A673 (cell line): ENCODE measurements at regions not wholly inside any gene's neighbourhood (a gene's known extent, or its start where the extent isn't known, plus 50 kb on each side); places are given as distances from the start of the nearest gene placed in this dataset.

Experiments used
- BruUV-seq: library from RNA; stranded (reverse); fragments of 400-500 nt; replicated peaks from 2 replicates; lab custom pipeline; 2021; lab: Mats Ljungman, UMichigan
- CTCF ChIA-PET: fragments of 300-600 bp; sonication (Branson Sonifier 250); formaldehyde crosslinking; loops from one replicate; lab custom pipeline; 2022; ENCODE audit warnings: antibody characterized with exemption; lab: Charles Lee
- POLR2A ChIA-PET: fragments of 300-600 bp; sonication (Branson Sonifier 250); formaldehyde crosslinking; loops from one replicate; lab custom pipeline; 2022; ENCODE audit warnings: antibody characterized with exemption; ENCODE audit not compliant: low non-redundant PET; lab: Charles Lee
- DNase-seq: peaks from one replicate; pipeline ENCODE4 v3.0.0-alpha.2; 2015; ENCODE audit warnings: low spot score
- H3K27ac ChIP-seq: fragments of 200-600 bp; sonication (generic); 2 replicates; pipeline ENCODE4 v1.5.1; 2016; ENCODE audit warnings: mixed run types, low read depth, mild to moderate bottlenecking, mixed read lengths, antibody characterized with exemption, low read length; ENCODE audit not compliant: poor library complexity, severe bottlenecking
- H3K27me3 ChIP-seq: fragments of 200-600 bp; sonication (generic); replicated peaks from 2 replicates; pipeline ENCODE4 v1.6.1; 2017; ENCODE audit warnings: mixed run types, low read depth, mild to moderate bottlenecking, mixed read lengths, antibody characterized with exemption, low read length; ENCODE audit not compliant: insufficient read depth, poor library complexity
- H3K36me3 ChIP-seq: fragments of 200-600 bp; sonication (generic); 2 replicates; pipeline ENCODE4 v1.6.1; 2016; ENCODE audit warnings: mixed run types, mild to moderate bottlenecking, mixed read lengths, antibody characterized with exemption, low read length; ENCODE audit not compliant: insufficient read depth, poor library complexity, severe bottlenecking
- H3K4me1 ChIP-seq: fragments of 200-600 bp; sonication (generic); 2 replicates; pipeline ENCODE4 v1.6.1; 2017; ENCODE audit warnings: mixed run types, mild to moderate bottlenecking, mixed read lengths, antibody characterized with exemption, low read length; ENCODE audit not compliant: insufficient read depth, poor library complexity, severe bottlenecking
- H3K4me3 ChIP-seq: fragments of 200-600 bp; sonication (generic); 2 replicates; pipeline ENCODE4 v1.5.1; 2016; ENCODE audit warnings: low read depth, mixed run types, mild to moderate bottlenecking, mixed read lengths, low read length; ENCODE audit not compliant: poor library complexity, severe bottlenecking
- H3K9me3 ChIP-seq: fragments of 200-600 bp; sonication (generic); 2 replicates; pipeline ENCODE4 v1.6.1; 2016; ENCODE audit warnings: mixed run types, low read depth, mild to moderate bottlenecking, mixed read lengths, antibody characterized with exemption, low read length; ENCODE audit not compliant: poor library complexity, severe bottlenecking
- CTCF ChIP-seq: fragments of 300-800, 200-600 bp; sonication (generic); conservative IDR thresholded peaks from 2 replicates; pipeline ENCODE4 v1.5.1; 2017; ENCODE audit warnings: low read depth, mild to moderate bottlenecking, antibody characterized with exemption, low read length, moderate library complexity, mixed read lengths
- EZH2 ChIP-seq: fragments of 200-600 bp; sonication (generic); IDR thresholded peaks from 2 replicates; pipeline ENCODE4 v1.6.1; 2017; ENCODE audit warnings: borderline replicate concordance, low read depth, mild to moderate bottlenecking, mixed read lengths, antibody characterized with exemption, low read length; ENCODE audit not compliant: poor library complexity, severe bottlenecking
- intact Hi-C: fragments of 100-400 bp; cut with micrococcal nuclease; formaldehyde crosslinking; loops from one replicate; pipeline ENCODE4 v1.10.0; 2022; ENCODE audit not compliant: unreplicated experiment

- no TSS peak for BruUV-seq
- ChIA-PET CTCF (no interaction called here), POLR2A (no interaction called here)
- no peaks in the 10 kb centered on the region for H3K27me3 ChIP-seq
- no peaks in the 10 kb centered on the region for H3K9me3 ChIP-seq
- no peak overlapping the region for H3K27ac ChIP-seq
- no peak overlapping the region for H3K4me3 ChIP-seq
- intact Hi-C loops, result no loop called here
- no peak for TF ChIP-seq EZH2
- TF ChIP-seq CTCF, result no peak
- no peaks in the 10 kb centered on the region for H3K4me1 ChIP-seq
- DNase-seq, result no peak
- H3K36me3 ChIP-seq, result no peaks in the 10 kb centered on the region
Observed at GRCh38 chr3:106294121-106294520, 425.3 kb upstream of the CBLB start.

DNA sequence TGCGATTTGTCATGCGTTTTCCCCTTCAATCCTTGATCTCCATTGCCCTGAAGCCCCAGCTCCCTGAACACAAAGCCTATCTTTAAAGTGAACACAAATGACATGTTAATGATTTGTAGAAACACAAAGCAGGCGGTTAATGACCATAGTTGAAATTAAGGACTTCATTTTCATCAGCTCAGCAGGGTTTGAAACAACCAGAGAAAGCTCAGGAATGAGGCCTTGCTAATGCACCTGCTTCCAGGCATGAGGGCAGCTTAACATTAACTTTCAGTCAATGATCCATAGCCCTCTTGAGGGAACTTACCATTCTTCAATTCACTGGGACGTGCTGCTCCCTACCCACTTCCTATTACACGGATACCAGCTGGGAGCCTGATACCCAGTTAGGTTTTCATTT is 427.2 kb upstream of the CBLB start:
- CTCF ChIA-PET, result no interaction called here
- Histone ChIP-seq H3K4me1 (no peaks in the 10 kb centered on the region), H3K36me3 (no peaks in the 10 kb centered on the region), H3K4me3 (no peak overlapping the region), H3K9me3 (no peaks in the 10 kb centered on the region), H3K27ac (no peak overlapping the region), H3K27me3 (no peaks in the 10 kb centered on the region)
- no TSS peak for BruUV-seq
- no peak for DNase-seq
- intact Hi-C loops, result no loop called here
- POLR2A ChIA-PET, result no interaction called here
- TF ChIP-seq CTCF, result no peak

- no peak for DNase-seq
- no peak overlapping the region for H3K4me3 ChIP-seq
- ChIA-PET CTCF (no interaction called here), POLR2A (no interaction called here)
- no peaks in the 10 kb centered on the region for H3K4me1 ChIP-seq
- H3K27me3 ChIP-seq, result no peaks in the 10 kb centered on the region
- no peaks in the 10 kb centered on the region for H3K9me3 ChIP-seq
- no TSS peak for BruUV-seq
- H3K36me3 ChIP-seq, result no peaks in the 10 kb centered on the region
- intact Hi-C loops, result no loop called here
- H3K27ac ChIP-seq, result no peak overlapping the region
- no peak for TF ChIP-seq EZH2
Observed at GRCh38 chr3:106299300-106300098, 430.7 kb upstream of the CBLB start.
